Liver (tissue), 8 donors: ENCODE measurements at regions not wholly inside any gene's neighbourhood (a gene's known extent, or its start where the extent isn't known, plus 50 kb on each side); places are given as distances from the start of the nearest gene placed in this dataset.

Experiments
- DNase-seq: peaks from one replicate; pipeline ENCODE4 v3.0.0-alpha.2; 2017; ENCODE audit warnings: low spot score
- H3K27ac ChIP-seq, 2 donors: one replicate each; pipeline ENCODE4 v1.7.0; 2013; ENCODE audit warnings: inconsistent platforms in 2 of 2, low read length in 2 of 2, control low read depth in 1 of 2, low read depth in 1 of 2, mild to moderate bottlenecking in 1 of 2
- H3K27me3 ChIP-seq, 4 donors: one replicate each; pipeline versions ENCODE4 v1.6.1 to v1.7.0; 2013; ENCODE audit warnings: low read length in 3 of 4, inconsistent platforms in 1 of 4, mild to moderate bottlenecking in 1 of 4, moderate library complexity in 1 of 4; ENCODE audit not compliant: control insufficient read depth in 4 of 4, insufficient read depth in 4 of 4
- H3K36me3 ChIP-seq, 4 donors: one replicate each; pipeline versions ENCODE4 v1.6.1 to v1.7.0; 2013; ENCODE audit warnings: low read length in 3 of 4, mild to moderate bottlenecking in 3 of 4, low read depth in 1 of 4, moderate library complexity in 1 of 4; ENCODE audit not compliant: control insufficient read depth in 4 of 4, insufficient read depth in 3 of 4
- H3K4me1 ChIP-seq, 4 donors: one replicate each; pipeline versions ENCODE4 v1.6.1 to v1.7.0; 2013; ENCODE audit warnings: low read length in 3 of 4, mild to moderate bottlenecking in 3 of 4, moderate library complexity in 1 of 4; ENCODE audit not compliant: control insufficient read depth in 4 of 4, insufficient read depth in 4 of 4
- H3K4me3 ChIP-seq, 3 donors: one replicate each; pipeline versions ENCODE4 v1.6.1 to v1.7.0; 2013; ENCODE audit warnings: low read length in 3 of 3, control low read depth in 1 of 3, low read depth in 1 of 3, mild to moderate bottlenecking in 1 of 3
- H3K9ac ChIP-seq, 2 donors: one replicate each; pipeline ENCODE4 v1.7.0; 2013; ENCODE audit warnings: low read length in 2 of 2, mild to moderate bottlenecking in 2 of 2, moderate library complexity in 2 of 2, control low read depth in 1 of 2, low read depth in 1 of 2
- H3K9me3 ChIP-seq, 4 donors: one replicate each; pipeline versions ENCODE4 v1.6.1 to v1.7.0; 2013; ENCODE audit warnings: low read length in 3 of 4; ENCODE audit not compliant: control insufficient read depth in 4 of 4
- ATF3 ChIP-seq: IDR thresholded peaks from 2 replicates; pipeline ENCODE4 v1.6.1; 2016; ENCODE audit warnings: antibody characterized with exemption
- CTCF ChIP-seq: fragments of 150-350 bp; IDR thresholded peaks from 2 replicates; pipeline ENCODE4 v1.5.1; 2017; ENCODE audit warnings: improper control_type of control experiment, low read depth, low read length; ENCODE audit not compliant: missing input control
- EGR1 ChIP-seq, 2 donors: IDR thresholded peaks; 2 replicates each; pipeline ENCODE4 v1.6.1; 2016 to 2018; ENCODE audit warnings: antibody characterized with exemption in 2 of 2, low read depth in 2 of 2
- FOXA1 ChIP-seq: IDR thresholded peaks from 2 replicates; pipeline ENCODE4 v1.6.1; 2016; ENCODE audit warnings: antibody characterized with exemption
- FOXA2 ChIP-seq: IDR thresholded peaks from 2 replicates; pipeline ENCODE4 v1.6.1; 2016; ENCODE audit warnings: antibody characterized with exemption
- GABPA ChIP-seq, 2 donors: IDR thresholded peaks in 1 of 2; conservative IDR thresholded peaks in 1 of 2; 2 replicates each; pipeline ENCODE4 v1.6.1; 2016; ENCODE audit warnings: antibody characterized with exemption in 2 of 2, mild to moderate bottlenecking in 1 of 2, moderate library complexity in 1 of 2
- HNF4A ChIP-seq, 2 donors: conservative IDR thresholded peaks; 2 replicates each; pipeline ENCODE4 v1.6.1; 2016; ENCODE audit warnings: antibody characterized with exemption in 2 of 2, mild to moderate bottlenecking in 2 of 2
- HNF4G ChIP-seq: IDR thresholded peaks from 2 replicates; pipeline ENCODE4 v1.6.1; 2016; ENCODE audit warnings: antibody characterized with exemption
- JUND ChIP-seq, 2 donors: IDR thresholded peaks; 2 replicates each; pipeline ENCODE4 v1.6.1; 2016; ENCODE audit warnings: antibody characterized with exemption in 2 of 2
- MAX ChIP-seq: IDR thresholded peaks from 2 replicates; pipeline ENCODE4 v1.6.1; 2016; ENCODE audit warnings: antibody characterized with exemption
- NR2F2 ChIP-seq: IDR thresholded peaks from 2 replicates; pipeline ENCODE4 v1.6.1; 2016; ENCODE audit warnings: antibody characterized with exemption
- RAD21 ChIP-seq, 2 donors: IDR thresholded peaks; 2 replicates each; pipeline ENCODE4 v1.6.1; 2016; ENCODE audit warnings: antibody characterized with exemption in 2 of 2, mild to moderate bottlenecking in 2 of 2
- REST ChIP-seq: IDR thresholded peaks from 2 replicates; pipeline ENCODE4 v1.6.1; 2016; ENCODE audit warnings: antibody characterized with exemption, mild to moderate bottlenecking
- RXRA ChIP-seq, 2 donors: IDR thresholded peaks; 2 replicates each; pipeline ENCODE4 v1.6.1; 2017 to 2018; ENCODE audit warnings: antibody characterized with exemption in 2 of 2, mild to moderate bottlenecking in 1 of 2
- SP1 ChIP-seq: IDR thresholded peaks from 2 replicates; pipeline ENCODE4 v1.6.1; 2018; ENCODE audit warnings: antibody characterized with exemption, mild to moderate bottlenecking
- TAF1 ChIP-seq: conservative IDR thresholded peaks from 2 replicates; pipeline ENCODE4 v1.6.1; 2016; ENCODE audit warnings: antibody characterized with exemption, mild to moderate bottlenecking
- YY1 ChIP-seq: IDR thresholded peaks from 2 replicates; pipeline ENCODE4 v1.6.1; 2016; ENCODE audit warnings: antibody characterized with exemption, mild to moderate bottlenecking
- ZBTB33 ChIP-seq: IDR thresholded peaks from 2 replicates; pipeline ENCODE4 v1.6.1; 2016; ENCODE audit warnings: antibody characterized with exemption
- WGBS: extraction: QIAGEN DNeasy Blood & Tissue Kit; methylation state at CpG from one replicate; pipeline ENCODE4 v1.1.7; 2013; 5-methylcytosine and 5-hydroxymethylcytosine counted together
- donor health status: healthy.
- donor health status: healthy.
- donor health status: healthy.
- donor health status: healthy.
- donor health status: healthy.

GRCh38 chr2:180255981-180256380 is 248.9 kb upstream of the CWC22 start:
- H3K9me3 ChIP-seq = no peaks in the 10 kb centered on the region
- no peak overlapping the region for H3K27ac ChIP-seq
- no peaks in the 10 kb centered on the region for H3K36me3 ChIP-seq
- no peak overlapping the region for H3K9ac ChIP-seq
- H3K4me1 ChIP-seq = no peaks in the 10 kb centered on the region
- WGBS = 1% methylated on average over 1 of the region's 1 CpG
- H3K27me3 ChIP-seq = peaks cover 0 to 3% (median 0%) of the 10 kb centered on the region in 4 donors
- TF ChIP-seq HNF4A (conservative IDR thresholded peaks at IDR 0.05) (no peak), SP1 (no peak), ZBTB33 (no peak), GABPA (IDR thresholded peaks at IDR 0.05 in 1 of 2, conservative IDR thresholded peaks at IDR 0.05 in 1 of 2) (no peak), ATF3 (no peak), FOXA2 (no peak), TAF1 (no peak), NR2F2 (no peak), MAX (no peak), JUND (IDR thresholded peaks at IDR 0.05) (no peak), HNF4G (no peak), REST (no peak), EGR1 (IDR thresholded peaks at IDR 0.05; ENCODE audit: low read depth in 2 of 2) (no peak), FOXA1 (no peak), RAD21 (IDR thresholded peaks at IDR 0.05) (no peak), RXRA (IDR thresholded peaks at IDR 0.05) (no peak), YY1 (no peak), CTCF (no peak)
- H3K4me3 ChIP-seq = no peak overlapping the region
- no peak for DNase-seq

- no peaks in the 10 kb centered on the region for H3K9me3 ChIP-seq
- peaks cover 0 to 3% (median 0%) of the 10 kb centered on the region in 4 donors for H3K27me3 ChIP-seq
- no peaks in the 10 kb centered on the region for H3K4me1 ChIP-seq
- H3K36me3 ChIP-seq = no peaks in the 10 kb centered on the region
- H3K4me3 ChIP-seq = no peak overlapping the region
- no peak overlapping the region for H3K27ac ChIP-seq
- WGBS = 21% methylated on average over 1 of the region's 1 CpG
- H3K9ac ChIP-seq = no peak overlapping the region
- DNase-seq = no peak
- TF ChIP-seq FOXA2 (no peak), YY1 (no peak), GABPA (IDR thresholded peaks at IDR 0.05 in 1 of 2, conservative IDR thresholded peaks at IDR 0.05 in 1 of 2) (no peak), CTCF (no peak), JUND (IDR thresholded peaks at IDR 0.05) (no peak), MAX (no peak), FOXA1 (no peak), HNF4G (no peak), TAF1 (no peak), RXRA (IDR thresholded peaks at IDR 0.05) (no peak), RAD21 (IDR thresholded peaks at IDR 0.05) (no peak), ATF3 (no peak), HNF4A (conservative IDR thresholded peaks at IDR 0.05) (no peak), SP1 (no peak), EGR1 (IDR thresholded peaks at IDR 0.05; ENCODE audit: low read depth in 2 of 2) (no peak)
These were observed 247.8 kb upstream of the CWC22 start for GRCh38 chr2:180254872-180255271.
